SU-DHL-6 (cell line): ENCODE measurements at regions not wholly inside any gene's neighbourhood (a gene's known extent, or its start where the extent isn't known, plus 50 kb on each side); places are given as distances from the start of the nearest gene placed in this dataset.

Experiments
- H2AFZ ChIP-seq: fragments of 200-600 bp; sonication (generic); 2 replicates; pipeline ENCODE4 v1.6.1; 2014; ENCODE audit warnings: low read depth, mild to moderate bottlenecking, moderate library complexity, mixed read lengths, antibody characterized with exemption, low read length; ENCODE audit not compliant: severe bottlenecking
- H3F3A ChIP-seq: fragments of 200-600 bp; shearing (Covaris generic); 2 replicates; pipeline ENCODE4 v1.6.0; 2016; ENCODE audit warnings: antibody characterized with exemption, mild to moderate bottlenecking; ENCODE audit not compliant: insufficient read depth
- H3K27ac ChIP-seq: fragments of 200-600 bp; sonication (generic); 2 replicates; pipeline ENCODE4 v1.5.1; 2016; ENCODE audit warnings: low read depth, mild to moderate bottlenecking, low read length, moderate library complexity, mixed read lengths
- H3K27me3 ChIP-seq: fragments of 200-600 bp; sonication (generic), shearing (Covaris generic); 2 replicates; pipeline ENCODE4 v1.6.0; 2014; ENCODE audit warnings: mild to moderate bottlenecking, low read length
- H3K36me3 ChIP-seq: fragments of 200-600 bp; sonication (generic); 2 replicates; pipeline ENCODE4 v1.6.1; 2014; ENCODE audit warnings: mild to moderate bottlenecking, low read length, mixed read lengths
- H3K4me2 ChIP-seq: fragments of 300-600, 200-600 bp; shearing (Covaris generic), sonication (generic); 2 replicates; pipeline ENCODE4 v1.6.0; 2014; ENCODE audit warnings: low read length, low read depth, mild to moderate bottlenecking; ENCODE audit not compliant: poor library complexity, severe bottlenecking
- H3K4me3 ChIP-seq: fragments of 200-600 bp; sonication (generic); 2 replicates; pipeline ENCODE4 v1.5.1; 2014; ENCODE audit warnings: antibody characterized with exemption, low read length, mild to moderate bottlenecking, mixed read lengths; ENCODE audit not compliant: insufficient read depth, poor library complexity, severe bottlenecking
- H3K79me2 ChIP-seq: fragments of 200-600 bp; sonication (generic); 2 replicates; pipeline ENCODE4 v1.6.1; 2014; ENCODE audit warnings: mild to moderate bottlenecking, low read length, moderate library complexity; ENCODE audit not compliant: insufficient read depth
- H3K9ac ChIP-seq: fragments of 200-600 bp; sonication (generic); 2 replicates; pipeline ENCODE4 v1.7.0; 2014; ENCODE audit warnings: mild to moderate bottlenecking, low read length
- H3K9me2 ChIP-seq: fragments of 200-600 bp; sonication (generic); replicated peaks from 2 replicates; pipeline ENCODE4 v1.6.1; 2014; ENCODE audit warnings: low read length; ENCODE audit not compliant: insufficient read depth
- H3K9me3 ChIP-seq: fragments of 200-600 bp; sonication (generic); 2 replicates; pipeline ENCODE4 v1.6.1; 2014; ENCODE audit warnings: low read length, mixed read lengths; ENCODE audit not compliant: insufficient read depth
- H4K20me1 ChIP-seq: fragments of 200-600 bp; sonication (generic); 2 replicates; pipeline ENCODE4 v1.6.1; 2014; ENCODE audit warnings: low read depth, mild to moderate bottlenecking, antibody characterized with exemption, low read length, moderate library complexity, mixed read lengths
- CTCF ChIP-seq: fragments of 200-600 bp; sonication (generic); IDR thresholded peaks from one replicate; pipeline ENCODE4 v1.5.1; 2017; ENCODE audit warnings: antibody characterized with exemption, mild to moderate bottlenecking, low read length, moderate library complexity; ENCODE audit not compliant: insufficient read depth, poor library complexity, severe bottlenecking
- EZH2phosphoT487 ChIP-seq: fragments of 200-600 bp; sonication (generic), shearing (Covaris generic); conservative IDR thresholded peaks from 2 replicates; pipeline ENCODE4 v1.6.1; 2018; ENCODE audit warnings: mild to moderate bottlenecking, antibody characterized with exemption, low read length, moderate library complexity, mixed read lengths

- Histone ChIP-seq H4K20me1 (no peaks in the 10 kb centered on the region), H3F3A (no peaks in the 10 kb centered on the region), H3K27me3 (no peaks in the 10 kb centered on the region), H2AFZ (no peak overlapping the region), H3K9me3 (no peaks in the 10 kb centered on the region), H3K27ac (no peak overlapping the region), H3K9me2 (no peaks in the 10 kb centered on the region), H3K4me2 (no peak overlapping the region), H3K9ac (no peak overlapping the region), H3K36me3 (no peaks in the 10 kb centered on the region), H3K4me3 (no peak overlapping the region), H3K79me2 (no peaks in the 10 kb centered on the region)
- no peak for TF ChIP-seq CTCF
- TF ChIP-seq EZH2phosphoT487 = no peak
Observed at GRCh38 chr10:125225051-125225450, 64.7 kb upstream of the CTBP2 start.

DNA sequence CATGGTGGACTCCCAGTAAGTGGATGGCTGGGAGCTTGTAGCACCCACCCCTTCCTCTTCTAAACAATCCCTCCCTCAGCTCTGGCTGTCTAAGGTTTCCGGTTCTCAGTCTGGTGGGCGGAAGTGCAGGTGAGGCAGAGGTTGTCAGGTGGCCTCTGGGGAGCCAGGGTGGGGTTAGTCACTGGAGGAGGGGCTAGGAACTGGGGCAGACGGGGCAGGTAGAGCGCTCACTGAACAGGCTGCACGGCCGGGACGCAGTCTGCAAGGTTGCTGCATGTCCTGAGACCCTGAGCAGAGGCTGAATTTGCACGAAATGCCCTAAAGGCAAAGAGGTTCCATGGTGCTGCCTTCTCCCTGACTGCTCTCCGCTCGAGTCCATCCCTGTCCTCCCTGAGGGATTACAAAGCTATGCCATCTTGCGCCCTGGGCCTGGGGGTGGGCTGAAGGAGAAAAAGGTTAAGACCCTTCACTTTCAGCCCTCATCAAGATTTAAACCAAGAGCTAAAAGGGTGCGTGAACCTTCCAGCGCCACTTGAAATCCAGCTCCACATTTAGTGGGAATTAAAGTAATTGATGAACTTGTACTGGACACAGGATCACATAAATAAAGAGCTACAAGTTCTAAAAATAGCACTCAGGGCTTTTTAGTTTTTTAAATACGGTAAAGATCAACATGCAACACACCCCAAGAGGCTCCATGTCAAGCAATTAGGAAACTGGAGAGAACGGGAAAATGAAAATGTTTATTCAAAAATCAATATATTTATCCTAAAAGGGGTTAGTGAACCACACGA, 62.3 kb upstream of the CTBP2 start:
- Histone ChIP-seq H3F3A (no peaks in the 10 kb centered on the region), H3K27ac (no peak overlapping the region), H3K4me2 (no peak overlapping the region), H3K79me2 (no peaks in the 10 kb centered on the region), H3K9me3 (no peaks in the 10 kb centered on the region), H4K20me1 (no peaks in the 10 kb centered on the region), H2AFZ (no peak overlapping the region), H3K9me2 (no peaks in the 10 kb centered on the region), H3K36me3 (no peaks in the 10 kb centered on the region), H3K27me3 (no peaks in the 10 kb centered on the region), H3K9ac (no peak overlapping the region), H3K4me3 (no peak overlapping the region)
- TF ChIP-seq EZH2phosphoT487 (no peak), CTCF (no peak)

DNA sequence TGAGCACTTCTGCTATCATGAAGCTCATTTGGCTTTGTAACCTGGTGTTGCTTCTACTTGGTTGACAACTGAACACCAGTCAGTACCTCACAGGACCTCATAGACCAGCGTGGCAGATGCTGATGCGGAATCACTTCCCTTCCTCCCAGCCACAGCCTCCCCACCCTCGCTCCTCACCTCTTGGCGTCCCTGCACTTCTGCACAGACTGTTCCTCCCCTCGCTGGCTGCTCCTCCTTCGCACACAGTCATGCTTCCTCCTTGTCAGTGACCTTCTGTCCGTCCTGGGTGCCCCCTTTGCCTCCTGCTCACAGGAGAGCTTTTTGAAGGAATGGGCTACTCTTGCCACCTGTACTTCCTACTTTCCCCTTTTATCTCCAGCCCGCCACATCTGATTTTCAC, 61.4 kb upstream of the CTBP2 start:
- no peaks in the 10 kb centered on the region for H3K27me3 ChIP-seq
- no peaks in the 10 kb centered on the region for H3K9me2 ChIP-seq
- no peak overlapping the region for H3K4me2 ChIP-seq
- H2AFZ ChIP-seq = no peak overlapping the region
- H4K20me1 ChIP-seq = no peaks in the 10 kb centered on the region
- H3K27ac ChIP-seq = no peak overlapping the region
- no peak overlapping the region for H3K4me3 ChIP-seq
- H3F3A ChIP-seq = no peaks in the 10 kb centered on the region
- no peak for TF ChIP-seq EZH2phosphoT487
- TF ChIP-seq CTCF = no peak
- H3K36me3 ChIP-seq = no peaks in the 10 kb centered on the region
- H3K79me2 ChIP-seq = no peaks in the 10 kb centered on the region
- H3K9ac ChIP-seq = no peak overlapping the region
- H3K9me3 ChIP-seq = no peaks in the 10 kb centered on the region
